Cardiac fibroblast (primary cell): ENCODE measurements at regions not wholly inside any gene's neighbourhood (a gene's known extent, or its start where the extent isn't known, plus 50 kb on each side); places are given as distances from the start of the nearest gene placed in this dataset.

Experiments
- DNase-seq, 2 donors: peaks; one replicate each; pipeline versions ENCODE4 v3.0.0 to v3.0.0-alpha.2; 2010; ENCODE audit warnings: low read depth in 2 of 2
- H3K4me3 ChIP-seq, 2 donors: replicated peaks in 1 of 2; 1 replicate in 1 of 2; 2 replicates in 1 of 2; pipeline ENCODE4 v1.5.1; 2011; ENCODE audit warnings: low read depth in 2 of 2, low read length in 2 of 2, mild to moderate bottlenecking in 2 of 2, moderate library complexity in 1 of 2
- CTCF ChIP-seq: IDR thresholded peaks from one replicate; pipeline ENCODE4 v1.5.1; 2011; ENCODE audit warnings: low read depth, mild to moderate bottlenecking, low read length, inconsistent platforms

GRCh38 chr7:130982651-130983050 is 248.6 kb upstream of the KLF14 start:
- no peak overlapping the region for H3K4me3 ChIP-seq
- DNase-seq, result no peak

DNA sequence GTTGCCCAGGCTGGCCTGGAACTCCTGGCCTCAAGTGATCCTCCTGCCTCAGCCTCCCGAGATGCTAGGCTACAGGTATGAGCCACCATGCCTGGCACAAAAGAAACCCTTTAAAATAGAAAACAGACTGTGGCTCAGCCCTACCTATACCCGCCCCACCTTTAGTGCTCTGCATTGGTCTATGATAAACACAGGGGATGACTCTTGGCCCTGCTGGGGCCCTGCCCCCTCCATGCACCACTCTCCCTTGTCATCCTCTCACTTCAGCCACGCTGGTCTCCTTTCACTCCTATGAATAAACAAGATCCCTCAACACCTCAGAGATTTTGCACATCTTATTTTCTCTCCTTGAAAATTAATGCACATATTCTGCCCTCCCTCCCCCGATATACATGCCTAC is 251.4 kb upstream of the KLF14 start:
- no peak for DNase-seq
- no peak for TF ChIP-seq CTCF
- H3K4me3 ChIP-seq, result no peak overlapping the region

More at GRCh38 chr7:130982651-130983050, 248.6 kb upstream of the KLF14 start:
- TF ChIP-seq CTCF, result no peak

- no peak for TF ChIP-seq CTCF
- no peak overlapping the region for H3K4me3 ChIP-seq
- peak; percentile 59 to 73 for DNase-seq
Observed at GRCh38 chr7:130986261-130986690, 252.3 kb upstream of the KLF14 start.

DNA sequence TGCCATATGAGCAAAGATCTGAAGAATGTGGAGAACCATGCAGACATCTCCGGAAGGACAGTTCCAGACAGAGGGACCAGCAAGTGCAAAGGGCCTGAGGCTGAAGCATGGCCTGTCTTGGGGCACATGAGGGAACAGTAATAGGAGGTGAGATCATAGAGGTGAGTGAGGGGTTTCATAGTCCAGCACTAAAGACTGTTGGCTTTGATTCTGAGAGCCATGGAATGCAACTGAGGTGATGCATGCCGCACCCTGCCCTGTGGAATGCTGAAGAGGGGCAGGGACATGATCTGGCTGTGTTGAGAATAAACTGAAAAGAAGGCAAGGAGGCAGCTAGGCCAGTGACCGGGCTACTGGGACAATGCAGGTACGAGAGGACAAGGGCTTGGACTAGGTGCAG is 253.1 kb upstream of the KLF14 start:
- no peak for DNase-seq
- no peak overlapping the region for H3K4me3 ChIP-seq
- TF ChIP-seq CTCF, result no peak

- no peak for TF ChIP-seq CTCF
- peak in 1 of 2 donors; percentile 47 for DNase-seq
- H3K4me3 ChIP-seq, result no peak overlapping the region
Observed at GRCh38 chr7:130988443-130988842, 254.4 kb upstream of the KLF14 start.

- no peak for DNase-seq
- no peak for TF ChIP-seq CTCF
- no peak overlapping the region for H3K4me3 ChIP-seq
Observed at GRCh38 chr7:130989101-130989795, 255.2 kb upstream of the KLF14 start.
